ENCODE measurements at regions not wholly inside any gene's neighbourhood (a gene's known extent, or its start where the extent isn't known, plus 50 kb on each side); places are given as distances from the start of the nearest gene placed in this dataset.

GRCh38 chr6:141163107-141163506 is 969.6 kb upstream of the GJE1 start:
- TF ChIP-seq CTCF (conservative IDR thresholded peaks at IDR 0.05; ENCODE audit: low read depth, low read length) (no peak), EZH2 (IDR thresholded peaks at IDR 0.05; ENCODE audit: borderline replicate concordance, low read depth, low read length, poor library complexity, severe bottlenecking) (no peak)

All from A673 (cell line).